HCT116 (cell line): ENCODE measurements at regions not wholly inside any gene's neighbourhood (a gene's known extent, or its start where the extent isn't known, plus 50 kb on each side); places are given as distances from the start of the nearest gene placed in this dataset.

Experiments
- ATAC-seq: fragments of 200-7000 bp; cut with Tn5 transposase; 2 replicates; pipeline ENCODE4 v1.9.1; 2020; ENCODE audit warnings: mild to moderate bottlenecking, moderate library complexity
- BruUV-seq: library from RNA; stranded (reverse); fragments of 400-500 nt; replicated peaks from 2 replicates; lab custom pipeline; 2021; lab: Mats Ljungman, UMichigan
- CTCF ChIA-PET: fragments of 300-600 bp; sonication (Branson Sonifier 250); formaldehyde crosslinking; loops from one replicate; lab custom pipeline; 2021; ENCODE audit warnings: antibody characterized with exemption; lab: Charles Lee
- POLR2A ChIA-PET: fragments of 300-600, 350-600 bp; sonication (Branson Sonifier 250); formaldehyde crosslinking; loops from one replicate; lab custom pipeline; 2021; ENCODE audit warnings: antibody characterized with exemption; lab: Charles Lee
- RAD21 ChIA-PET, 2 experiments: fragments of 300-600 bp; sonication (Branson Sonifier 250); formaldehyde crosslinking; loops; one replicate each; lab custom pipeline; 2023; ENCODE audit warnings: low total read pairs in 2 of 2; ENCODE audit not compliant: uncharacterized antibody in 2 of 2, unreplicated experiment in 2 of 2, low non-redundant PET in 1 of 2; lab: Charles Lee
- DNase-seq: peaks from one replicate; pipeline ENCODE4 v3.0.0-alpha.2; 2010; ENCODE audit warnings: low read depth, low spot score
- H2AFZ ChIP-seq: fragments of 200-600 bp; shearing (Covaris generic), sonication (generic); 2 replicates; pipeline ENCODE4 v1.6.1; 2017; ENCODE audit warnings: low read depth, mixed run types, mixed read lengths, antibody characterized with exemption, low read length; ENCODE audit not compliant: poor library complexity, severe bottlenecking
- H3K27ac ChIP-seq: 2 replicates; pipeline ENCODE4 v1.5.1; 2012; ENCODE audit warnings: low read depth, low read length
- H3K27me3 ChIP-seq: fragments of 200-600 bp; sonication (generic); 2 replicates; pipeline ENCODE4 v1.6.1; 2016; ENCODE audit warnings: mixed run types, low read length, mixed read lengths; ENCODE audit not compliant: insufficient read depth
- H3K36me3 ChIP-seq, 2 experiments: fragments of 200-500 bp in 1 of 2; fragments of 200-600 bp in 1 of 2; sonication (Bioruptor generic) in 1 of 2; sonication (generic) in 1 of 2; 2 replicates each; pipeline versions ENCODE4 v1.5.1 to v1.6.1; 2014 to 2016; ENCODE audit warnings: low read length in 2 of 2, inconsistent platforms in 1 of 2, mixed read lengths in 1 of 2, mixed run types in 1 of 2; ENCODE audit not compliant: insufficient read depth in 2 of 2, control insufficient read depth in 1 of 2
- H3K4me1 ChIP-seq, 2 experiments: fragments of 200-600 bp in 1 of 2; sonication (generic) in 1 of 2; 2 replicates each; pipeline versions ENCODE4 v1.5.1 to v1.6.1; 2012 to 2017; ENCODE audit warnings: low read length in 2 of 2, inconsistent platforms in 1 of 2, mild to moderate bottlenecking in 1 of 2, mixed read lengths in 1 of 2, mixed run types in 1 of 2, moderate library complexity in 1 of 2; ENCODE audit not compliant: insufficient read depth in 2 of 2, control insufficient read depth in 1 of 2
- H3K4me2 ChIP-seq: fragments of 200-600 bp; sonication (generic); 2 replicates; pipeline ENCODE4 v1.6.1; 2017; ENCODE audit warnings: mixed run types, low read length, mixed read lengths
- H3K4me3 ChIP-seq, 2 experiments: fragments of 200-600 bp in 1 of 2; sonication (generic) in 1 of 2; replicated peaks in 1 of 2; 2 replicates each; pipeline ENCODE4 v1.5.1; 2011 to 2016; ENCODE audit warnings: low read length in 2 of 2, control low read depth in 1 of 2, low read depth in 1 of 2, mild to moderate bottlenecking in 1 of 2, mixed read lengths in 1 of 2, mixed run types in 1 of 2
- H3K79me2 ChIP-seq: fragments of 200-600 bp; sonication (generic); 2 replicates; pipeline ENCODE4 v1.6.1; 2017; ENCODE audit warnings: mild to moderate bottlenecking, mixed run types, low read length, moderate library complexity, mixed read lengths; ENCODE audit not compliant: insufficient read depth
- H3K9ac ChIP-seq: fragments of 200-600 bp; sonication (generic); 2 replicates; pipeline ENCODE4 v1.6.1; 2016; ENCODE audit warnings: low read length, mixed read lengths
- H3K9me2 ChIP-seq: fragments of 200-600 bp; sonication (generic), shearing (Covaris generic); 2 replicates; pipeline ENCODE4 v1.6.1; 2017; ENCODE audit warnings: mixed run types, mild to moderate bottlenecking, moderate library complexity; ENCODE audit not compliant: insufficient read depth
- H3K9me3 ChIP-seq, 2 experiments: fragments of 200-500 bp in 1 of 2; fragments of 200-600 bp in 1 of 2; sonication (Bioruptor generic) in 1 of 2; sonication (generic) in 1 of 2; 2 replicates each; pipeline ENCODE4 v1.6.1; 2014 to 2017; ENCODE audit warnings: low read length in 2 of 2, mixed read lengths in 2 of 2, inconsistent platforms in 1 of 2, low read depth in 1 of 2, mild to moderate bottlenecking in 1 of 2, mixed run types in 1 of 2, moderate library complexity in 1 of 2; ENCODE audit not compliant: control insufficient read depth in 1 of 2, insufficient read depth in 1 of 2
- H4K20me1 ChIP-seq: fragments of 200-600 bp; sonication (generic), shearing (Covaris generic); 2 replicates; pipeline ENCODE4 v1.6.1; 2017; ENCODE audit warnings: mixed run types, mild to moderate bottlenecking, moderate library complexity; ENCODE audit not compliant: insufficient read depth
- ATF3 ChIP-seq: IDR thresholded peaks from 2 replicates; pipeline ENCODE4 v1.6.1; 2012
- CBX3 ChIP-seq: IDR thresholded peaks from 2 replicates; pipeline ENCODE4 v1.6.1; 2012; ENCODE audit warnings: low read depth
- CEBPB ChIP-seq: IDR thresholded peaks from 2 replicates; pipeline ENCODE4 v1.6.1; 2012; ENCODE audit warnings: low read depth
- EGR1 ChIP-seq: IDR thresholded peaks from 2 replicates; pipeline ENCODE4 v1.6.1; 2012; ENCODE audit warnings: low read depth
- ELF1 ChIP-seq: IDR thresholded peaks from 2 replicates; pipeline ENCODE4 v1.6.1; 2012; ENCODE audit warnings: low read depth, borderline replicate concordance
- FOSL1 ChIP-seq: IDR thresholded peaks from 2 replicates; pipeline ENCODE4 v1.6.1; 2012; ENCODE audit warnings: low read depth
- MAX ChIP-seq: IDR thresholded peaks from 2 replicates; pipeline ENCODE4 v1.6.1; 2012
- RAD21 ChIP-seq: IDR thresholded peaks from 2 replicates; pipeline ENCODE4 v1.6.1; 2012; ENCODE audit warnings: low read depth, mild to moderate bottlenecking
- SIN3A ChIP-seq: IDR thresholded peaks from 2 replicates; pipeline ENCODE4 v1.6.1; 2012; ENCODE audit warnings: low read depth
- SP1 ChIP-seq: IDR thresholded peaks from 2 replicates; pipeline ENCODE4 v1.6.1; 2012; ENCODE audit warnings: low read depth
- YY1 ChIP-seq: IDR thresholded peaks from 2 replicates; pipeline ENCODE4 v1.6.1; 2011; ENCODE audit warnings: low read length, low read depth, moderate library complexity, mild to moderate bottlenecking; ENCODE audit not compliant: insufficient replicate concordance; ENCODE audit errors: extremely low read depth
- ZBTB33 ChIP-seq: IDR thresholded peaks from 2 replicates; pipeline ENCODE4 v1.6.1; 2011; ENCODE audit warnings: mild to moderate bottlenecking, low read length, moderate library complexity; ENCODE audit not compliant: insufficient replicate concordance; ENCODE audit errors: extremely low read depth
- ZFX ChIP-seq: fragments of 450-650 bp; IDR thresholded peaks from 2 replicates; pipeline ENCODE4 v1.6.1; 2017
- intact Hi-C: fragments of 100-400 bp; cut with micrococcal nuclease; formaldehyde crosslinking; loops from 2 replicates; pipeline ENCODE4 v1.10.0; 2022

GRCh38 chr9:115498303-115498702 lies 380.3 kb upstream of the TNC start:
- Histone ChIP-seq H3K4me1 (no peaks in the 10 kb centered on the region), H3K27me3 (no peaks in the 10 kb centered on the region), H3K36me3 (no peaks in the 10 kb centered on the region), H3K4me2 (no peak overlapping the region), H3K79me2 (no peaks in the 10 kb centered on the region), H4K20me1 (no peaks in the 10 kb centered on the region), H3K9me3 (no peaks in the 10 kb centered on the region), H3K9me2 (no peaks in the 10 kb centered on the region), H2AFZ (no peak overlapping the region), H3K27ac (no peak overlapping the region), H3K9ac (no peak overlapping the region), H3K4me3 (no peak overlapping the region)
- ChIA-PET CTCF (no interaction called here), RAD21 (no interaction called here), POLR2A (no interaction called here)
- no peak for TF ChIP-seq MAX
- no TSS peak for BruUV-seq
- ATAC-seq: no peak
- intact Hi-C loops: no loop called here
- no peak for DNase-seq

GRCh38 chr9:115507148-115507547 lies 389.2 kb upstream of the TNC start:
- H4K20me1 ChIP-seq: no peaks in the 10 kb centered on the region
- BruUV-seq: no TSS peak
- TF ChIP-seq ELF1 (no peak), ATF3 (no peak), SP1 (no peak), CEBPB (no peak), FOSL1 (no peak), YY1 (no peak), CBX3 (no peak), EGR1 (no peak), RAD21 (no peak), ZBTB33 (no peak), ZFX (no peak), SIN3A (no peak), MAX (no peak)
- TF ChIP-seq, all 23 proteins: peak for 0
- no peak overlapping the region for H3K4me2 ChIP-seq
- H3K27ac ChIP-seq: no peak overlapping the region
- intact Hi-C loops: no loop called here
- no peak overlapping the region for H3K9ac ChIP-seq
- no peaks in the 10 kb centered on the region for H3K79me2 ChIP-seq
- H3K4me3 ChIP-seq: no peak overlapping the region
- DNase-seq: no peak
- no peaks in the 10 kb centered on the region for H3K4me1 ChIP-seq
- POLR2A ChIA-PET: no interaction called here
- RAD21 ChIA-PET: no interaction called here
- no peak overlapping the region for H2AFZ ChIP-seq
- no peaks in the 10 kb centered on the region for H3K36me3 ChIP-seq
- H3K9me3 ChIP-seq: no peaks in the 10 kb centered on the region
- CTCF ChIA-PET: no interaction called here
- no peaks in the 10 kb centered on the region for H3K27me3 ChIP-seq
- ATAC-seq: no peak
- no peaks in the 10 kb centered on the region for H3K9me2 ChIP-seq
